GM21529 (cell line): ENCODE measurements at regions not wholly inside any gene's neighbourhood (a gene's known extent, or its start where the extent isn't known, plus 50 kb on each side); places are given as distances from the start of the nearest gene placed in this dataset.

Experiments
- ATAC-seq: cut with Tn5 transposase; IDR thresholded peaks from one replicate; pipeline ENCODE4 v1.9.1; 2021; ENCODE audit not compliant: unreplicated experiment

- no peak for ATAC-seq
Observed at GRCh38 chr5:8314965-8315364, 446.0 kb downstream of the MTRR start.

GRCh38 chr5:8316608-8317280, 447.8 kb downstream of the MTRR start:
- no peak for ATAC-seq

DNA sequence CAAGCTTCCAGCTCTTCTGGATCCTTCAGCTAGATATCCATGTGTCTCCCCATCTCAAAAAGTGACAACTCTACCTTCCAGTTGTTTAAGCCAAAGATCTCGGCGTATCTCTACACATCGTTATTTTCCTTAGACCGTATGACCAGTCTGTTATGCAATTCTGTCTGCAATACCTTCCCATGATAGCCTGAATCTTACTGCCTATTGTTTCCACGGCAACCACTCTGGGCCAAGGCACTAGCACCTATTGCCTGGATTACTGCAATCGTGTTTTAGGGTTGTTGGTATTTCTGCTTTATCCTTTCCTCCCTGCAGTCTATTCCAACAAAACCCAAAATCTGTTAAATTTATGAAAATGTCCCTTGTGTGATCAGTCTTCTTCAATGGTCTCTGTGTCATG, 448.4 kb downstream of the MTRR start:
- ATAC-seq: no peak

- no peak for ATAC-seq
Observed at GRCh38 chr5:8320244-8320643, 451.3 kb downstream of the MTRR start.

DNA sequence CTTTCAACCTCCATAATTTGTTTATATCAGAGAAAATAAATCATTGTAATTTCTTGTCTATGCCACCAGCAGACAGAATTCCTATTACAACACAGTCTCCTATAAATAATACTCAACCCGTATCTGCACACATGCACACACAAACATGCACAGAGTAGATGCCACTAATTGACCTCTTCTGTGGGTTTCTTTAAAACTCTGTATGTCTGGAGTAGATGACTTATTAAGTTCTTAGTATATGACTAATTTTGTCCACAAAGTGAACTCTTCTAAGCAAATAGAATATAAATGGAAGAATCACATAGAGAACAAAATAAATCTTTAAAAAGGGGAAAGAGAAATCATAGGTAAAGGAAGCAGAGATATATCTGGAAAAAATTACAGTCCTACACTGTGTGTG, 452.3 kb downstream of the MTRR start:
- no peak for ATAC-seq

- ATAC-seq: no peak
Observed at GRCh38 chr5:8322484-8322883, 453.5 kb downstream of the MTRR start.

- ATAC-seq: no peak
Observed at GRCh38 chr5:8327016-8327415, 458.1 kb downstream of the MTRR start.

DNA sequence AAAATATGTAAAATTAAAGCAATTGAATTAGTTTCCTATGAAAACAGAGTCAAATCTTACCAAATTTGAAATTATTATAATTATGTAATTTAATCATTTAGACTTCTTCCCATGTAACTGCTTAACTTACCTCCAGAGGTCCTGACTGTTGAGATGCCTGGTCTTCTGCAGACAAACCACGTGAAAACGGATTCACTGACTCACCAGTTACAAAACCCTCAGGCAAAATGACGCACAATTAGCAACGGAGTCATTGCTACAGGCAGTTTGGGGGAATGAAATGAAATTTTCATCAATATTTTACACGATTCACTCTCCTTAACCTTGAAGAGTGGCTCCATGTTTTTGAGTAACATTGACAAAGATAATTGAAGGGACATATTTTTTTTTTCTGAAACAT, 460.8 kb downstream of the MTRR start:
- no peak for ATAC-seq

GRCh38 chr5:8332666-8333445, 463.9 kb downstream of the MTRR start:
- ATAC-seq: no peak

- ATAC-seq: no peak
Observed at GRCh38 chr5:8333485-8333884, 464.5 kb downstream of the MTRR start.

GRCh38 chr5:8333977-8334376, 465.0 kb downstream of the MTRR start:
- no peak for ATAC-seq

DNA sequence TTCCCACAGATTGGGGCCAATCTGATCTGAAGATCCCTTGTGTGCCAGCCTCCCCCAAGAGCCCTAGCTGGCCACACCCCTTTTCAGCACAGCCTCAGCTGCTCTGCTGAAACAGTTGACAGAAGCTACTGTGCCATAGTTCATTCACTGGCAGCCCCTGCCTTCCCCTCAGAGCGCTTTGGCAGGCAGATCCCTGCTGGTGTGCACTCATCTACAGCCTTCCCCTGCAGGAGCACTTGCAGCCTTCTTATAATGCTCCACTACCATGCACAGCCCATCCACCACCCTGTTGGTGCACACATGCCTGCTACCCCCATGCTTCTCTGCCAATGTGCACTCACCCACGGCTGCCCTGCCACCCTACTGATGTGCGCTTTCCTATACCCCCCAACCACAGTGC, 471.3 kb downstream of the MTRR start:
- no peak for ATAC-seq

GRCh38 chr5:8340739-8341344, 471.9 kb downstream of the MTRR start:
- ATAC-seq: no peak

GRCh38 chr5:8341406-8341805, 472.5 kb downstream of the MTRR start:
- ATAC-seq: no peak

DNA sequence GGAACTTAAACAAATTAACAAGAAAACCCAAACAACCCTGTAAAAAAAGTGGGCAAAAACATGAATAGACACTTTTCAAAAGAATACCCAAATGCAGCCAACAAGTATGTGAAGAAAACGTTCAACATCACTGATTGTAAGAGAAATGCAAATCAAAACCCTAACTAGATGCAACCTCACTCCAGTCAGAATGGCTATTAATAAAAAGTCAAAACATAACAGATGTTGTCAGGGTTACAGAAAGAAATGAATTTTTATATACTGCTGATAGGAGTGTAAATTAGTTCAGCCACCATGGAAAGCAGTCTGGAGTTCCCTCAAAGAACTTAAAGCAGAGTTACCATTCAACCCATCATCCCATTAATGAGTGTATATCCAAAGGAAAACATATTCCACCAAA, 479.0 kb downstream of the MTRR start:
- no peak for ATAC-seq

DNA sequence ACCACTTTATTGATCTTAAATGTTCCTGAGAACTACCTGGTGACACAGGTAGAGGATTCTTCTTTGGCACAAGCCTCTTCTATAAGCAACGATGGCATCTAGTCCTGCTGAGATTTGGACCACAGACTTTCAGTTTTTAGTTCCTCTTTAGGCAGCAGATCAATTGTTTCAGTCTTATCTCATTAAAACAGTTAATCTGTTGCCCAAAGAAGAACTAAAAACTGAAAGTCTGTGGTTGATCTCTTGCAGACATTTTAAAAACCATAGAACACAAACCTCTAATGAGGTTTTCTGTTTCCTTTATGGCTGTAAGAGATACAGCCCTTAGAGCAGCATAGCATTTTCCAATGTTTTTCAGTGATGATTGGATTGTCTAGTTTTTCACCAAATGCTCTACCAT, 480.9 kb downstream of the MTRR start:
- ATAC-seq: peak; percentile 91

DNA sequence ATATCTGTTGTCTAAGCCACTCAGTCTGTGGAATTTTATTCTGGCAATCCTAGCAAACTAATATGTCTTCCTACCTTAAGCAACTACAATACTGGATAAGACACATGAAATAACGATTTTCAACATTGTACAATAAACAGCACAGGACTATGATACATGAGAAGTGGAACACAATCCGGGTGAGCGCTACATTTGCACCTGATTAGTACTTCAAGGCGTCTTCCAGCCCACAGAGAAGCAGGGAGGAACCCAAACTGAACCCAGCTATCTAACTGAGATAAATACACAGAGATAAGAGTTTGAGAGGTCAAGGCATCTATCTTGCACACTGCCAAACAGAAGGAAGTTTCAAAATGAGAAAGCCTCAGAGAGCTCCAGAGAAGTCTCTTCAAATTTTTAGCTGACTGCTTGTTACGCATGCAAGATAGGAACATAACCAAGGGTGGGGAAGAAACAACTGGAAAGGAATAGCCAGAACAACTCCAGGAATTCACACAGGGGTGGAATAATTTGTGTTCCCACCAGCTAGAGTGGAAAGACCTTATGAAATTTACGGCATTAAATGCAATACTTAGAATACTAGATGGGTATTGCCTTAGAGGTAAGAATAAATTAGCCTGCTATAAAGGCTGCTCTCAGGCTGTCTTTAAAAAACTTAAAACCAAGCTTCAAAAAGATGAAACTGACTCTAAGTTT, 481.8 kb downstream of the MTRR start:
- no peak for ATAC-seq

DNA sequence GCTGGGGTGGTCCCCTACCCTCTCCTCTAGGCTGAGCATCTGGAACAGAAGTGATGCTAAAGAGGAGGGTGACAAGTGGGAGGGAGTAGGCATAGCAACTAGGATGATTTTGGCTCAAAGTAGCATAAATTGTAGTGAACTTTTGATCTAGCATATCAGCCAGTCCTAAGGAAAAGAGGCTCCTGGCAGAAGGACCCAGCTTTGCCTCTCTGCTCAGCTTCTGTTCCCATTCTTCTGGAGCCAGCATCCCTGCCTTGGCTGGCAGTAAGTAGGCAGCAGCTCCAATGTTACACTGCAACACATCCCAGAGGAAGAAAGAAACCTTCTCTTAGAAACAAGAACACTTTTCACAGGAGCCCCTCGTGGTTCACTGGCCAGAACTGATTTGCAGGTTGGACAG, 487.0 kb downstream of the MTRR start:
- ATAC-seq: no peak

- ATAC-seq: no peak
Observed at GRCh38 chr5:8360012-8360411, 491.1 kb downstream of the MTRR start.

DNA sequence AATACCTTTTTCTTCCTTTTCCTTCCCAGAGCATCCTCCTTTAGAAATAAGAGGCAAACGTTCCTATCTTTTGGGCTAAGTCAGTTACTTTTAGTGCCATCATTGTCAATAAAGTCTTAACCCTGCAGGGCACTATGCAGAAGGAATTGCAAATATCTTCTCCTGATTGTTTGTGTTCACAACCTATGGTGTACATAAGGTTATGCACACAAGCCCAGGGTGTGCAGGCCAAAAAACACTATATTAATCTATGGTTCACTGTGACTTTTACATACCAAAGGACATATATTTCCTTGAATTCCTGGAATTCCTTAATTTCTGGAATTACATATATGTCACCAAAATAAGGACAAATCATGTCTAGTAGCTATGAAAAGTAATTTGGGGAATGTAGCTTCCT, 493.5 kb downstream of the MTRR start:
- no peak for ATAC-seq

DNA sequence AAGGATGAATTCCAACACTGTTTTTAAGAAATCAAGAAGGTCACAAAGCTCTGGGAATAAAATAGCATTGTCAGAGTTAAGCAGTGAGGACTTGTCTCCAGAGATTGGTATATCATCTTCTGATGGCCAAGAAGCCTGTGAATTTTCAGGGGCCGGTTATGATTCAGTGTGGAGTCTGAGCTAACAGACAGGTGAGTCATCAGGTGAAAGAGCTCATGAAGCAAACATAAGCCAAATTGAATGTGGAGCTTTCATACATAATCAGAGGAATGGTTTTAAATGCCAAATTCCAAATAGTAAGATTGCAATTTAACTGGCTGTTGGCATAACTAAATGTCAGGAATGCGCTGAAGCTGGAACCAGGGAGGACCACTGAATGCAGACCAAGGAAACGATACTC, 494.2 kb downstream of the MTRR start:
- ATAC-seq: no peak

GRCh38 chr5:8366266-8366665, 497.3 kb downstream of the MTRR start:
- ATAC-seq: no peak
